SIG-M5 treated with dmso at 0.1 percent for 504 hours (cell line): ENCODE measurements at regions not wholly inside any gene's neighbourhood (a gene's known extent, or its start where the extent isn't known, plus 50 kb on each side); places are given as distances from the start of the nearest gene placed in this dataset.
"Not testable (repeated sequence)": the region's sequence is repeated elsewhere in the genome, so short reads cannot be mapped to it uniquely, and the experiment has no call there.

ENCODE experiments used
- DNase-seq: peaks from one replicate; lab custom pipeline; 2025; ENCODE audit not compliant: unreplicated experiment; lab: John Stamatoyannopoulos, UW

GRCh38 chr2:114128725-114129124 is 238.8 kb downstream of the ACTR3 start:
- DNase-seq, result no peak

- DNase-seq, result not testable (repeated sequence)
Measured at GRCh38 chr2:114132050-114132449, 242.2 kb downstream of the ACTR3 start.

- no peak for DNase-seq
Measured at GRCh38 chr2:114134146-114134545, 244.3 kb downstream of the ACTR3 start.

- no peak for DNase-seq
Measured at GRCh38 chr2:114139542-114139941, 249.7 kb downstream of the ACTR3 start.

GRCh38 chr2:114156366-114157056 is 266.6 kb downstream of the ACTR3 start:
- DNase-seq, result no peak

GRCh38 chr2:114157057-114157385 is 267.1 kb downstream of the ACTR3 start:
- DNase-seq, result no peak

- no peak for DNase-seq
Measured at GRCh38 chr2:114160263-114160981, 270.5 kb downstream of the ACTR3 start.

- DNase-seq, result no peak
Measured at GRCh38 chr2:114161371-114161770, 271.5 kb downstream of the ACTR3 start.

- no peak for DNase-seq
Measured at GRCh38 chr2:114167799-114168198, 274.6 kb upstream of the DPP10 start.

- DNase-seq, result no peak
Measured at GRCh38 chr2:114170070-114170469, 272.4 kb upstream of the DPP10 start.

- no peak for DNase-seq
Measured at GRCh38 chr2:114175507-114175906, 266.9 kb upstream of the DPP10 start.

- DNase-seq, result no peak
Measured at GRCh38 chr2:114185501-114185900, 256.9 kb upstream of the DPP10 start.

GRCh38 chr2:114192362-114192761 is 250.1 kb upstream of the DPP10 start:
- DNase-seq, result no peak

- no peak for DNase-seq
Measured at GRCh38 chr2:114201781-114202180, 240.7 kb upstream of the DPP10 start.

GRCh38 chr2:114203679-114204078 is 238.8 kb upstream of the DPP10 start:
- DNase-seq, result no peak

- no peak for DNase-seq
Measured at GRCh38 chr2:114213808-114214207, 228.6 kb upstream of the DPP10 start.

- DNase-seq, result no peak
Measured at GRCh38 chr2:114218383-114218782, 224.1 kb upstream of the DPP10 start.

GRCh38 chr2:114219456-114219855 is 223.0 kb upstream of the DPP10 start:
- DNase-seq, result no peak

- no peak for DNase-seq
Measured at GRCh38 chr2:114222344-114222743, 220.1 kb upstream of the DPP10 start.

- no peak for DNase-seq
Measured at GRCh38 chr2:114231921-114232320, 210.5 kb upstream of the DPP10 start.

GRCh38 chr2:114237331-114237730 is 205.1 kb upstream of the DPP10 start:
- DNase-seq, result no peak

GRCh38 chr2:114238910-114239559 is 203.4 kb upstream of the DPP10 start:
- DNase-seq, result no peak
